NCI-H1092 treated with DMSO at 0.1 percent for 48 hours (cell line): ENCODE measurements at regions not wholly inside any gene's neighbourhood (a gene's known extent, or its start where the extent isn't known, plus 50 kb on each side); places are given as distances from the start of the nearest gene placed in this dataset.
"Not testable (repeated sequence)": the region's sequence is repeated elsewhere in the genome, so short reads cannot be mapped to it uniquely, and the experiment has no call there.

Source experiments
- DNase-seq: peaks from one replicate; lab custom pipeline; 2025; lab: John Stamatoyannopoulos, UW

DNA sequence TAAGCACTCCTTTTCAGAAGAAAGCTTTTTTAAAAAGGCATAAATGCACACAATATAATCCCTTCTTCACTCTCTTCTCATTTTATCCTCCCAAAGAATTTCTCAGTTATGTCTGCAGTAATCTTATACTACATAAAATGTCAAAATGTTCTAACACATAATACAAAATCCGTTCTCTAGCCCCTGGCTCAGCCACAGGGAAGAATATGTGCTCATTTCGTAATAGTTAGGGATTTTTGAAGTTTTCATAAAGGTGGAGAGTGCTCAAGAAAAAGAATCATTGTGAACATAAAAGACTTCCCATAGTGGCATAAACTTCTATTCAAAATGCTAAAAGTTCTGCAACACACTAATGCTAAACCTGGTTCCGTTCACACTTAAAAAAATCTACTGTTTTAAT is 1410.7 kb upstream of the C9orf72 start:
- no peak for DNase-seq

DNA sequence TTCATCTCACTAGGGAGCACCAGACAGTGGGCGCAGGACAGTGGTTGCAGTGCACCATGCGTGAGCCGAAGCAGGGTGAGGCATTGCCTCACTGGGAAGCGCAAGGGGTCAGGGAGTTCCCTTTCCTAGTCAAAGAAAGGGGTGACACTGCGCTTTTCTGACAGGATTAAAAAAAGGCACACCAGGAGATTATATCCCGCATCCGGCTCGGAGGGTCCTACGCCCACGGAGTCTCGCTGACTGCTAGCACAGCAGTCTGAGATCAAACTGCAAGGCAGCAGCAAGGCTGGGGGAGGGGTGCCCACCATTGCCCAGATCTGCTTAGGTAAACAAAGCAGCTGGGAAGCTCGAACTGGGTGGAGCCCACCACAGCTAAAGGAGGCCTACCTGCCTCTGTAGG is 1416.7 kb upstream of the C9orf72 start:
- DNase-seq: not testable (repeated sequence)

DNA sequence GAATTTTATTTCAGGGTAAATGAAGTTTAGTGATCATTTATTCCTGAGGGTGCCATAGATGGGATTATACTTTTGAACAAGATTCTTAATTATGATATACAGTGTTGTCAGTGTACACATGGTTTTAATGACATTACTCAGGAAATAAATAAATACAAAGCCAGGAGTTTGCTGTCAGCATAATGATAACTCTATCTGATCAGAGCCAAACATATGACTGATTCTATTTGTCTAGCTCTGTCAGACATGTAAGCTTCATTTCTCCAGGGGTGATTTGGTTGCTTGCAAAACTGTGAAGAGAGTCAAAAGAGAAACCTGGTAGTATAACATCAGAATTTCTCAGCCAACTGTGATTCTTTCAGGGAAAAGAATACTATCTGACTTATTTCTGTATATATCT is 1425.8 kb upstream of the C9orf72 start:
- DNase-seq: no peak

DNA sequence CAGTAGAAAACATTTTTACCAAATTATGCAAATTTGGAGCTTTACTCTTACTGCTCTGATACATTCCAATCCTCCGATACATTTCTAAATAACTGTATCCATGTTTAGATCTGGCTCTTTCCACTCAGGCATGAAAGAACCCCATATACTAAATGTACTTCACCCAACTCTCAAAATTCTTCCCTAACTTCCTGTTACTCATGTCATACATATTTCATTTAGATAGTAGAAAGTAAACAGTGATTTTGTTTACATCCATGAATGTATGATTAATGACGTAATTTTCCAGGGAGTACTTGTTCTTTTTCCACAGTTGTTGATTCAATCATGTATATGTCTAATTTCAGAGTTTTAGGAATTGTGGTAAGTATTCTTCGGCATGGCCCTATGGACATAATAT is 1426.5 kb upstream of the C9orf72 start:
- no peak for DNase-seq

DNA sequence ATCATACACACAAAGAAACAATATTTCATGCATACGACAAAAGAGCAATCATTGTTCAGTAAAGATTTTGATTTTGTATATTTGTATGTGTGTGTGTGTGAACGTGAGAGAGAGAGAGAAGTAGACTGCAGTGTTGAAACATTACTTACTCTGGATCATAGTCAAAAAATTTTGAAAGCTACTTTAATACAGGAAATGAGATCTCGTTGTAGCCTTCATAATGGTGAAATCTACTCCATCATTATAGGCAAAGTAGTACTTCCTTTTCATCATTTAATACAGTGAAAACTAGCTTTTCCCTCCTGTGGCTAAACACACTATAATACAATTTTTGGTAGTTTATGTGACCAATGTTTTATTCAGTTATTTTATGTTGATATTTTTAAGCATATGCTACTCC is 1427.7 kb upstream of the C9orf72 start:
- DNase-seq: no peak

DNA sequence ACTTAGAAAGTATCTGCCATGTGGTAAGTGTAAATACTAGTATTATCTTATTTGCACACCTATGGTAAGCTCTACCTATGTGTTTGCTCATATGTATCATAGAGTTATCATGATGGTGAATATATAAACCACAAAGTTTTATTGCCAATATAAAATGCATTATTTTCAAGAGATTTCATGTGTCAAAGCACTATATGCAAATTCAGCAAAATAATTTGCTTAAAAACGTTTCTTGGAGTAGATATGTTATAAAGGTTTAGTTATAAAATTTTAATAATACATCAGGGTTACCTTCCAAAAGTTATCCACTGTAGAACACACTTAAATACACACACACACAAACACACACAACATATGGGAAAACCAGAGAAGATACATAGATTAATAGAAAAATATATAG is 1431.7 kb upstream of the C9orf72 start:
- DNase-seq: no peak

DNA sequence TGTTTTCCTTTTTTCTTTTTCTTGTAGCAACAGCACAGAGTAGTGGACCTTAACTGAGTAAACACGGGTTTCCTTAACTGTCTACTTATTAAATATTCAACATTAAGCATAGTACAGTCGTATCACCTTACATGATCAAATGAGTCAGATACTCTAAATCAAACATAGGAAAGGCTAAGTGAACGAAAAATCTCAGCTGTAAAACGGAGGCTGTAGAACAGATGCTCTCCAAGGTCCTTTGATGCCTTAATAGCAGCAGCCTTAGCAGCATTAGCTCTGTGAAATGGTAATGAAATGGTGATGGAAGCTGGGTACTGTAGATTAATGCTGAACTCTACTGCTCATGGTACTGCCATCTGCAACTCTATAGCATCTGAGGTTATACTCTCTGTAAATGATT is 1433.3 kb upstream of the C9orf72 start:
- peak; percentile 72 for DNase-seq

DNA sequence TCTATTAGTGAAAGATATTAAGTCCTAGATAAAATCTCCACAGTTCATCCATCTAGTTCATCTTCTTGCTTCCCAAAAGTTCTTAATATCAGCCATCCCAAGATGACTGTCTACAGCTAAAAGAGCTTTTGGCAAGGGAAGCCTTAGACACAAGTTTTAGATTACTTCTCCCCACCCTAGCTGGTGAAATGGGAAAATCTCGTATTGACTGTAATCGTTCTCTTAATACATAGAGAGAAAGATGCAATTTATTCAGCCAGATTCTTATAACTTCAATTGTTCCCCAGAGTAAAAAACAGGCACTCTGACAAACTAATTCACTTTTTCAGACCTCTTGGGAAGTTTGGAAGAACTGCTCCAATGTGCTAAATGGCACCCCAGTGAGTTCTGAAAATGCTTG is 1439.6 kb upstream of the C9orf72 start:
- no peak for DNase-seq

DNA sequence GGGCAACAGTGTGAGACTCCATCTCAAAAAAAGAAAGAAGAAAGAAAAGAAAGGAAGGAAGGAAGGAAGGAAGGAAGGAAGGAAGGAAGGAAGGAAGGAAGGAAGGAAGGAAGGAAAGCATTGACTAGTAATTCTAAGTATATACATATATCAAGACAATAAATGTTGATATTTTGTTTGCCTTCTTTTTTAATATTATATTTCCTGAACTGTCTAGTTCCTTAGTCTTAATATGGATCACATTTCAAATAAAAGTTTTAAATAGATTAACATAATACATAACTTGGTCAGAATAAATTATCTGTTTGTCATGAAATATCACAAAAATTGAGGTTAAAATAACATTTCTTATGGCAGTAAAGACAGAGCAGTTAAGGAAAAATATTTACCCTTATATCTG is 1448.4 kb upstream of the C9orf72 start:
- DNase-seq: no peak

DNA sequence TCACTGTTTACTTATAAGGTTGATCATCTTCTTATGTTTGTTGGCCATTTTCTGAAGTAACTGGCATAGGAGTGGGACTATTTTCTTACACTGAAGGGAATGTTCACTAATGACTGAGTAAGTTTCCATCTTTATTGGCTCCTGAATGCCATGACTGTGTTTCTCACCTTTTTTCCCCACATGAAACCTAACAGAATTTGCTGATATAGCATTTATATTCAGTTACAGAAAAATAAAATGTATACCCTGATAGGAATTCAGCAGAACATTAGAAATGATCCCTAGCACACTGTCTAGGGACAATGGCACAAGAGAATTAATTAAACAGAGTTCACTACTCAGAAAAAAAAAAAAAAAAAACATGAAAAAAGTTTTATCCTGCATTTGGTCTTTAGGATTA is 1465.1 kb upstream of the C9orf72 start:
- no peak for DNase-seq

DNA sequence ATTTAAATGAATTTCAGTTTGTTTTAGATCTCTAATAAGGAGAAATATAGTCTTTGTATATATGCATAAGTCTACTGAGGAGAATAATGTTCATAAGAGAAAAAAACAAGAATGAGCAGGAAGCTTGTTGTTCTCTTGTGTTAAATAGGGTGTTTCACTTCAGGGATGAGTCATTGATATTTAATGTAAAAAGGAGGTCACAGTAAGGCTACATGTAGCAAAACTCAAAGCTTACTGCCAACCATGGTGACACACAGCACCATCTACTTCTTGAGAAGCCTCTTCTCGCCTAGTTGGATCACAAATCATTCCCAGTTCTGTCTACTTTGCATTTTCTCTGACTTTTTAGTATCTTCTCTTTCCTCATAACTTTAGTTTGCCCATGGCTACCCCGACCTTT is 1466.0 kb upstream of the C9orf72 start:
- no peak for DNase-seq

DNA sequence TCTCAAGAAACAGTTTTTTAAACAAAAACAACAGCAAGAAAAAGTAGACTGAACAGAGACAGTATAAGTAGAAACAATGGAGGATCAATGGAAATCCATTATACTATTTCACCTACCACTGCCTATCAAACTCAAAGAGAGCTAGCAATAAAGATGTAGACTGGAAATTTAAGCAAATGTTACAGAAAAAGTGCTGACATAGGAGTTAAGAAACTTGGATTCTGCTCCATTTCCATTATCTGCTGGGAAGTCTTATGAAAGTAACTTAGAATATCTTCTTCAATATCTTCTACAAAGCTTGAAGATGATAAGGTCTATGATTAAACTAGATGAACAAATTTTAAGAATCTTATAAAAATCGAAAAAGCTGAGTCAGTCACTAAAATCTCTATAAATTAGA is 1469.8 kb upstream of the C9orf72 start:
- DNase-seq: no peak

DNA sequence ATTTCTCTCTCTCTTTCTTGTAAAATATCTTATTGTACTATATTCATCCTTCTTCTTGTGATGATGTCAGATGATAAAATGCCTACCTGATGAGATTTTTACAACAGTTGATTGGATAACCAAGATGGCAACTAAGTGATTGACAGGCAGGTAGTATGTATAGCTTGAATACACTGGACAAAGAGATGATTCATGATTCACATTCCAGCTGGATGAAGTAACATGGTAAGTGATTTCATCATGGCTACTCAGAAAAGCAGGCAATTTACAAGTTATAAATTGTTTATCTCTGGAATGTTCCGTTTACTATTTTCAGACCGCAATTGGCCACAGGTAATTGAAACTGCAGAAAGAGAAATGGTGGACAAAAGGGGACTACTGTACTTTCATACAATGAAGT is 1471.7 kb upstream of the C9orf72 start:
- DNase-seq: no peak

DNA sequence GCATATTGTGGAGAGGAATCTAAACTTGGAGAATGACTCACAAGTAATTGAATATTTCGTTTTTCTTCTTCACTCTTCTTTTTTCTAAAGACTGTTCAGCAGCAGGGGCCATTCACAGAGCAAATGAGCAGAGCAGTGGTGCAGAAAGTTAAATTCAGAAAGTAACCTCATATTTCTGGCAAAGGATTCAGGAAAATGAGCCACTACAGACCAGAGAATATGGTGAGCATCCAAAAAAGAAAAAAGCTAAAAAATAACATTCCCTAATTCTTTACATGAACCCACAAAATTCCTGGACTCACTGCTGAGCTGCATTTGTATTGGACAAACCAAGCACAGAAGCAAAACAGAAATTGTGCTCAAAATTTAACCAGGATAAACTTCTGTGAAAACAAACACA is 1486.8 kb upstream of the C9orf72 start:
- no peak for DNase-seq

DNA sequence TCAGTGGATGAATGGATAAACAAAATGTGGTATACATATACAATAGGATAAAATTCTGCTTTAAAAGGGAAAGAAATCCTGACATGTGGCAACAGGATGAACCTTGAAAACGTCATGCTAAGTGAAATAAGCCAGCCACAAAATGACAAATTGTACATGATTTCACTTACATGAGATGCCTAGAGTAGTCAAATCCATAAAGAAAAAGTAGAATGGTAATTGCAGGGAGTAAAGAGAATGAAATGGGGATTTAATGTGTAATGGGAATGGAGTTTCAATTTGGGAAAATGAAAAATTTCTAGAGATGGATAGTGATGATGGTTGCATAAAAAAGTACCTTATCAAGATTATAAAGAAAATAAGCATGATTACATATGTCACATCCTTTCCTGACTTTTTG is 1489.2 kb upstream of the C9orf72 start:
- no peak for DNase-seq

DNA sequence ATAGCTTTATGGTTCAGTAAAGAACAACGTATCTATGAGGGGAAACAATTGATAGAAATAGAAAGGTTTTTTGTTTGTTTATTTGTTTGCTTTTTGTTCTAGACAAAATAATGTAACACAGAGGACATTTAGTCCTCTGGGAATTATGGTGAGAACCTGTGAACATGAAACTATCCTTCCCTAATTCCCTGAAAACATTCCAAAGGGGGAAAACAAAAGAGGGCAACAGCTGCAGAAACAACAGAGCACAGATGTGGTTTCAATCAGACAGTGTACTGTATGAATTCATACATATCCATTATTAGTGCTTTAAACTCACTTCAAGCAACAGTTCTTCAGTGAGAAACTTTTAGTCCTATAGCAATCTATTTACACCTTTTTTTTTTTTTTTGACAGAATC is 1489.8 kb upstream of the C9orf72 start:
- no peak for DNase-seq

DNA sequence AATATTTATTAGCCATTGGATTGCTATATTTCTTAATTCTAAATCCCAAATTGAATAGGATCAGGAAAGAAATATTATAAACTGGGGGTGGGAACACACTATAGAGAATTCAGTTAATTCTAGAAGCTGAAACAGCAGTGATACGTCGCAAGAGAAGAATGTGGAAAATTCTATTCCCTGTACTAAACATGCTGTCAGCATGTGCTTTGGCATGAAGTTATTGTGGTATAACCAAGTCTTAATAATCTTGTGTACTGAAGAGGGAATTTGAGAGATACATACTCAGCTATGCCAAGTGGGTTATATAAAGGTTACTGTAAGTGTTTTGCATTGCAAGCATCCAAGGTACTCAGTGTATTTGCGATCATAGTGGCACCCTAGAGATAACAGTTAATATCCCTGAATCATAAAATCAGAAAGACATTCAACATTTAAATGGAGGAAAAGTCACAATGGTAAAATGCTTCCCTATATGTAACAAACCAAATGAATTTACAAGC is 1492.9 kb upstream of the C9orf72 start:
- no peak for DNase-seq

DNA sequence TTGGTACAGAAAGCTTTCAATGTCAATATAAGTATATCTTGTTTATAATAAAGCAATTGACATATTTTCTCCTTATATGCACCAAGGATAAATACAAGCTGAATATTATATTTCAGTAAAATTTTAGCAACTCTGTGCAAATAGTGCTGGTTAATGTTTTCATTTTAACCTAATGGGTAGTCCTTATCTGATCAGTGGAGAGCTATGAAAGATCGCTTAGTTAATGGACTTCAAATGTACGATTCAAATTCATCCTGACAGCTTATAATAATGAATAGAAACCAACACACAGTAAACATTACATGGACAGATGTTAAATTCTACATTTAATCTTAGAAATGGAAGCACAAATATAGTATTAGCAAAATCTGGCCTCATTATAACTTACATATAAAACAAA is 1495.2 kb upstream of the C9orf72 start:
- DNase-seq: no peak

DNA sequence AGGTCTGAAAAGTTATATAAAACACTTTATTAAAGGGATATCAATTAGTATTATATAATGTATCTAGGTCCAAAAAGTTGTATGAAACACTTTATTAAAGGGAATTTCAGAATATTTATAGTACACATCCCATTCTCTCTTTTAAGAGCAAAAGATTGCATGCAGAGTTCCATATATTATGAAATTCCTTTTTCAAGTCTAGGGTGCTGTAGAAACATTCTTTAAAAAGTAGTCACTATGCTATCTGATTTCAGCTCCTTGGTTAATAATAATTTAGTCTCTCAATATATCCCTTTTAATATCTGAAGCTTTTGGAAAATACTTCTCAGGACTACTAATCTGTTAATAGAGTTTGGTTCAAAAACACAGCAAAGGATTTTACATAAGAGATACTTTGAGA is 1496.1 kb upstream of the C9orf72 start:
- DNase-seq: no peak

DNA sequence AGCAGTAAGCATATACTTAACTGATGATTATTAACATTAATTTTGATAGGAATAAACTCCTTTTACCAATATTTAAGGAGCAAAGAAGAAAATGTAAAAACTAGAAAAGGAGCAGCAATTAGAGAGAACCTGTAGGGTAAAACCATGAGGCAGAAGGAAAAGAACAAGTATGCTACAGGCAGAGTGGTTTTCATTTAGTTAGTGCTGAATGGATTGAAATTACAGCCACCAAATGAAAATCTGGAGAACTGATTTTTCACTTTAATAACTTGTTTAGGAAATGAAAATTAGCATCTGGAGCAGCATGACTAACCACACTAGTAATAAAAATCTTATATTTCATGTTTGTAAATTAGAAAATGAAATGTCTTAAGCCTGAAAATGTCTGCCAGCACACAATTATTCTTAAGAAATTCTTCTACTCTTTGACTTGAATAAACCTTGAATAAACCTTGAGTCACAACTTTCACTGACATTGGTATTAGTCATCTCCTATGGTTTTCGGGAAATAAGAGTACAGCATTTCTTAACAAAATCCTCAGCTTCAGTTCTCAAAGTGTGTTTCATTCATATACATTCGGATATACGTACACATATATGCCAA is 1504.9 kb upstream of the C9orf72 start:
- DNase-seq: no peak

DNA sequence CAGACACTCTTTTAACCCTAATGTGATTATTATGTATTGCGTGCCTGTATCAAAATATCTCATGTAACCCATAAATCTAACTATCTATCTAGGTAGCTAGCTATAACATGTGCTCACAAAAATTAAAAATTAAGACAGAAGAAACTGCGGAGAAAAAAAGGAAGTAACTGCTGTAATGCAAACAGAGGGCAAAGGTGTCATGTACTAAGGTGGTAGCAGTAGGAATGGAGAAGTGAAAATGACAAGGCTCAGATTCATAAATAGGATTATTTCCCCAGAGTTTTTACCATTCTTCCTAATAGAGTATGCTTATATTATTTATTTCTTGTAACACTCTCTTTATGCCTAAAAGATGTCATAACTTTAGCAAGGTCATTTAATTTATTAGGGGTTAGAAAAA is 1527.5 kb upstream of the C9orf72 start:
- no peak for DNase-seq

DNA sequence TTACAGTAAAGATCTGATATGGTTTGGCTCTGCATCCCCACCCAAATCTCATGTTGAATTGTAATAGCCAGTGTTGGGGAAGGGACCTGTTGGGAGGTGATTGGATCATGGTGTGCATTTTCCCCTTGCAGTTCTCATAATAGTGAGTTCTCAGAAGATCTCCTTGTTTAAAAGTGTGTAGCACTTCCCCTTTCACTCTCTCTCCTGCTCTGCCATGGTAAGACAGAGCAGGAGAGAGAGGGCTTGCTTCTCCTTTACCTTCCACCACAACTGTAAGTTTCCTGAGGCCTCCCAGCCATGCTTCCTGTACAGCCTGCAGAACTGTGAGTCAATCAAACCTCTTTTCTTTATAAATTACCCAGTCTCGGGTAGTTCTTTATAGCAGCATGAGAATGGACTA is 1530.9 kb upstream of the C9orf72 start:
- not testable (repeated sequence) for DNase-seq

DNA sequence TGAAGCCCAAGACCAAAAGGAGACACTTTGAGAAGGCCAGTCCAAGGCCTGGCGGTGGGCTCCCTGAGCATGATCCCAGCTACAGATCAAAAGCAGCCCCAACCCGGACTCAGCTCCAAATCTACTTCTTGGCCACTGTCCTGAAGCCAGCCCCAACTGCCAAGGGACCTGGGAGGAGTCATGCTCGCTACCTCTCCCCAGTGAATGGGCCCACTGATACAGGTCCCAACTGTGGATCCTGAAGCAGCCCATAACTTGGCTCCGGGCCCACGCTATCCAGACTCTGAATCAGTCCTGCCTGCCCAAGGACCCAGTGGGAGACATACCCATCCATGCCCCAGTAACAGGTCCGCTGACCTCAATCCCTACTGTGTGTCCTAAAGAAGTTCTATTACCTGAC is 1545.3 kb upstream of the C9orf72 start:
- DNase-seq: no peak

DNA sequence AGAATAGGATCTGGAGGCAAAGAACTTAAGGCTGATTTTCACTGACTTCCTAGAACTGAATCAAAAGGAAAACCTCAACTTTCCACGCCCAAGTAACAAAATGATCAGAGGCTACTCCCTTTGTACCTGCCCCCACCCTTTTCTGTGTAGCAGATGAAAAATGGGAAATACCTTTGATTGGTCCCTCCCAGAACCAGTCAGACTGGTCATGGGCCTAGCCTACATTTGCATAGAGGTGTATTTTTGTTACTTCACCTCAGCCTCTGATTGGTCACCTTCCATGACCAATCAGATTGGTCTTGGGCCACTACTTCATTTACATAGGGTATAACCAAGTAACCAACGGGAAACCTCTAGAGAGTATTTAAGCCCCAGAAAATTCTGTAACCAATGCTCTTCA is 1553.5 kb upstream of the C9orf72 start:
- DNase-seq: no peak

DNA sequence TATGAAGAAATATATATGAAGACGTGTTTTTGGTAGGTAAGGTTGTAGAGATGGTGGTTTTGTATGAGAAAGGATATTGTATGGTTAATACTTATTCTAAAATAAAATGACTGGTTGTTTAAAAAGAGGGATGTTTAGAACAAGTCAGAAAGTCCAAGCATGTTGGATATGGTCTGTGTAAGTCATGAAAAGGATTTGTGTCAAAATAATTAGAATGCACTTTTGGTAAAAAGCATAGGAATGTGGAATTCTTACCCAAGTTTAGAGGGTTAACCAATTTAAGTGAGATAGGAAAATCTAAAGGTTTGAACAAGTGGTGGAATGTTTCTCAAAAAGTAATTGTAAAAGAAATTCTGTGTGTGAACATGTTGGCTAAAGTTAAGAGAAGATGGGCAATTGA is 1556.5 kb upstream of the C9orf72 start:
- DNase-seq: no peak
